Loucy (cell line): ENCODE measurements at regions not wholly inside any gene's neighbourhood (a gene's known extent, or its start where the extent isn't known, plus 50 kb on each side); places are given as distances from the start of the nearest gene placed in this dataset.

Experiments
- H2AFZ ChIP-seq: fragments of 200-600 bp; sonication (generic); 2 replicates; pipeline ENCODE4 v1.6.0; 2016; ENCODE audit warnings: antibody characterized with exemption, mild to moderate bottlenecking, low read length, moderate library complexity
- H3F3A ChIP-seq: fragments of 200-600 bp; 2 replicates; pipeline ENCODE4 v1.6.0; 2016; ENCODE audit warnings: antibody characterized with exemption, low read depth, mild to moderate bottlenecking
- H3K27me3 ChIP-seq: fragments of 200-600 bp; sonication (generic); 2 replicates; pipeline ENCODE4 v1.6.1; 2014; ENCODE audit warnings: low read length, mild to moderate bottlenecking; ENCODE audit not compliant: insufficient read depth, poor library complexity, severe bottlenecking
- H3K36me3 ChIP-seq: fragments of 200-600 bp; sonication (generic); 2 replicates; pipeline ENCODE4 v1.6.1; 2016; ENCODE audit warnings: low read length; ENCODE audit not compliant: insufficient read depth
- H3K4me1 ChIP-seq: fragments of 200-600 bp; sonication (generic); 2 replicates; pipeline ENCODE4 v1.5.1; 2014; ENCODE audit warnings: low read length, mild to moderate bottlenecking; ENCODE audit not compliant: insufficient read depth, poor library complexity, severe bottlenecking
- H3K4me2 ChIP-seq: fragments of 200-600 bp; sonication (generic); 2 replicates; pipeline ENCODE4 v1.6.0; 2014; ENCODE audit warnings: antibody characterized with exemption, low read length, low read depth, mild to moderate bottlenecking; ENCODE audit not compliant: poor library complexity, severe bottlenecking
- H3K4me3 ChIP-seq: fragments of 200-600 bp; sonication (generic); 2 replicates; pipeline ENCODE4 v1.5.1; 2014; ENCODE audit warnings: low read length, mild to moderate bottlenecking, mixed read lengths; ENCODE audit not compliant: poor library complexity, severe bottlenecking
- H3K79me2 ChIP-seq: fragments of 200-600 bp; sonication (generic); 2 replicates; pipeline ENCODE4 v1.6.1; 2014; ENCODE audit warnings: low read length; ENCODE audit not compliant: insufficient read depth
- H3K9ac ChIP-seq: fragments of 200-600 bp; sonication (generic); 2 replicates; pipeline ENCODE4 v1.6.0; 2014; ENCODE audit warnings: mild to moderate bottlenecking, low read depth, low read length, moderate library complexity; ENCODE audit not compliant: poor library complexity, severe bottlenecking
- H3K9me2 ChIP-seq: fragments of 200-600 bp; sonication (generic); replicated peaks from 2 replicates; pipeline ENCODE4 v1.6.1; 2016; ENCODE audit warnings: low read depth, low read length, mixed read lengths
- H3K9me3 ChIP-seq: fragments of 200-600 bp; sonication (generic); 2 replicates; pipeline ENCODE4 v1.6.1; 2014; ENCODE audit warnings: mild to moderate bottlenecking, antibody characterized with exemption, low read length, low read depth; ENCODE audit not compliant: insufficient read depth
- H4K20me1 ChIP-seq: fragments of 200-600 bp; sonication (generic); 2 replicates; pipeline ENCODE4 v1.6.0; 2014; ENCODE audit warnings: antibody characterized with exemption, low read length, mild to moderate bottlenecking; ENCODE audit not compliant: insufficient read depth, poor library complexity, severe bottlenecking
- EZH2phosphoT487 ChIP-seq: fragments of 200-600 bp; IDR thresholded peaks from 2 replicates; pipeline ENCODE4 v1.6.1; 2018; ENCODE audit warnings: antibody characterized with exemption, mild to moderate bottlenecking, moderate library complexity, borderline replicate concordance
- TF ChIP-seq, protein P1 (sequence below): fragments of 200-600 bp; sonication (generic); conservative IDR thresholded peaks from 2 replicates; pipeline ENCODE4 v1.5.1; 2014; ENCODE audit warnings: mild to moderate bottlenecking, antibody characterized with exemption, low read length

DNA sequence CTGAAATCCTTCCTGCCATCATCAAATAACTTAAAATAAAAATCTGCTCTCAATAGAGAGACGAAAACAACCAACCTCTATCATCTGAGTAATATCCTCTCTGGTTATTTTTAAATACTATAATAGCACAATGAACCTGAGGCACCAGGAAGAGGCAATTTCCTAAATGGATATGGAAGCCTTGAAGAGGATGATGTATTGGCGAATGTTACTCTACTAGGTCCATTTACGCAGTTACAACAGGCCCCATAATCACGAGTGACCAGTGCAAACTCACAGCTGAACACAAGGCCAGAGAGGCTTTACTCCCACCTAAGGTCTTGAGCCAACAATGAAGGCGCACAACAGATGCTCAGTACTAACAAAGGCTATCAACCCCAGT is 678.8 kb upstream of the NR3C2 start:
- no peaks in the 10 kb centered on the region for H3K9me3 ChIP-seq
- no peaks in the 10 kb centered on the region for H3K4me1 ChIP-seq

DNA sequence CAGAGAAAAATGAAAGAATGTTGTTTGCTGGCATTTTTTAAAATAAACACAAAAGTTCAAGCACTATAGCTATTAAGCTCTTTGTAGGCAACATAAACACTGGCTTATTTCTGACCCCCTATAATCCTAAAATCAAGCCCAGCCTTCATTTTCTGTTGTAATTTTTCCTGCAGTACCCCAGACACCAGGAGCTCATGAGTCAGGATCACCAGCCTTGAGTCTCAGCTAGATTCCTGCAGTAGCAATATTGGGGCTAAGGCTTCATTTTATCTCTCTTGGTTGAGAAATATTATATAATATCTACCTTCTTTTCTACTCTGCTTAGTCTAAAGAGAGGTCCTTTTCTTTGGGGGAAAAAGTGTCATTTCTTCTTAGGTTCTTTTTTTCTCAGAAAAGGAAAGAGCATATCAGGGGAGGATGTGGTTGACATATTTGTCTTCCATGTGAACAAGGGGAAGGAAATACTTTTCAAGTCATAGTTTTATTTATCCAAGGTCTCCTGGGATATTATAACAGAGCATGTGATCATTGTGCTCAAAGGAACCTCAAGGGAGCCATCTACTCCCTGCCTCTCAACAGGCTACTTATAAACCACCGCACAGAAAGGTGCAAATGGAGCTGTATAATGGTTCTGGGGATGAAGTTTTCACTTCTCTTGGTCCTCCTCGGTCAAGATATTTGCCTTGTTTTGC is 678.3 kb upstream of the NR3C2 start:
- H3K4me2 ChIP-seq, result no peak overlapping the region

More for the DNA sequence above, 678.8 kb upstream of the NR3C2 start:
- Histone ChIP-seq H3K36me3 (no peaks in the 10 kb centered on the region), H4K20me1 (no peaks in the 10 kb centered on the region), H3F3A (no peaks in the 10 kb centered on the region), H3K79me2 (no peaks in the 10 kb centered on the region), H3K4me2 (no peak overlapping the region), H3K9me2 (no peaks in the 10 kb centered on the region), H3K27me3 (no peaks in the 10 kb centered on the region), H2AFZ (no peak overlapping the region), H3K4me3 (no peak overlapping the region), H3K9ac (no peak overlapping the region)
- TF ChIP-seq, protein P1, sequence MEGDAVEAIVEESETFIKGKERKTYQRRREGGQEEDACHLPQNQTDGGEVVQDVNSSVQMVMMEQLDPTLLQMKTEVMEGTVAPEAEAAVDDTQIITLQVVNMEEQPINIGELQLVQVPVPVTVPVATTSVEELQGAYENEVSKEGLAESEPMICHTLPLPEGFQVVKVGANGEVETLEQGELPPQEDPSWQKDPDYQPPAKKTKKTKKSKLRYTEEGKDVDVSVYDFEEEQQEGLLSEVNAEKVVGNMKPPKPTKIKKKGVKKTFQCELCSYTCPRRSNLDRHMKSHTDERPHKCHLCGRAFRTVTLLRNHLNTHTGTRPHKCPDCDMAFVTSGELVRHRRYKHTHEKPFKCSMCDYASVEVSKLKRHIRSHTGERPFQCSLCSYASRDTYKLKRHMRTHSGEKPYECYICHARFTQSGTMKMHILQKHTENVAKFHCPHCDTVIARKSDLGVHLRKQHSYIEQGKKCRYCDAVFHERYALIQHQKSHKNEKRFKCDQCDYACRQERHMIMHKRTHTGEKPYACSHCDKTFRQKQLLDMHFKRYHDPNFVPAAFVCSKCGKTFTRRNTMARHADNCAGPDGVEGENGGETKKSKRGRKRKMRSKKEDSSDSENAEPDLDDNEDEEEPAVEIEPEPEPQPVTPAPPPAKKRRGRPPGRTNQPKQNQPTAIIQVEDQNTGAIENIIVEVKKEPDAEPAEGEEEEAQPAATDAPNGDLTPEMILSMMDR, result no peak
- no peak for TF ChIP-seq EZH2phosphoT487

DNA sequence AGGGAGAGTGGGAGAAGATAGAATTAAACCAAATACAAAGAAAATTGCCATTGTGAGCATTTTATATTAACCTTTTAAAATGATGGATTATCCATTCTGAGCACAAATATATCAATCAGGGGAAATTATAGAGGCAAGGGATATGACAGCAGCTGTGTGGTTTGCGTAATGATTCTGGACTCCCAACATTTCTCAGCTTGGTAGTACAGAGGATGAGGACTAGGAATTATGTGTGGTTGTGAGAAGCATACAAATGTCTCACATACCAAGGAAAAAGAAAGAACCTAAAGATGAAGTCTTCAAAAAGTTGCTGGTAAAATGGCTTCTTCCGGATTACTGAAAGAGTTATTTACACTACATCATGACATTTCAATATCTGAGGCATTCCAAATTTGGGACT is 674.6 kb upstream of the NR3C2 start:
- H3K4me1 ChIP-seq, result no peaks in the 10 kb centered on the region
- H3K9ac ChIP-seq, result no peak overlapping the region
- H3K36me3 ChIP-seq, result no peaks in the 10 kb centered on the region
- H3K9me3 ChIP-seq, result no peaks in the 10 kb centered on the region
- no peak overlapping the region for H2AFZ ChIP-seq
- no peak for TF ChIP-seq EZH2phosphoT487
- TF ChIP-seq, protein P1, result no peak
- no peaks in the 10 kb centered on the region for H3K27me3 ChIP-seq
- H3F3A ChIP-seq, result no peaks in the 10 kb centered on the region
- H3K9me2 ChIP-seq, result no peaks in the 10 kb centered on the region
- H3K4me2 ChIP-seq, result no peak overlapping the region
- H3K79me2 ChIP-seq, result no peaks in the 10 kb centered on the region
- H4K20me1 ChIP-seq, result no peaks in the 10 kb centered on the region
- H3K4me3 ChIP-seq, result no peak overlapping the region

More for the DNA sequence above, 678.3 kb upstream of the NR3C2 start:
- H3K4me3 ChIP-seq, result no peak overlapping the region
- no peaks in the 10 kb centered on the region for H3K79me2 ChIP-seq
- no peaks in the 10 kb centered on the region for H3K27me3 ChIP-seq
- H3K4me1 ChIP-seq, result no peaks in the 10 kb centered on the region
- no peaks in the 10 kb centered on the region for H3K9me2 ChIP-seq
- no peaks in the 10 kb centered on the region for H4K20me1 ChIP-seq
- H3K36me3 ChIP-seq, result no peaks in the 10 kb centered on the region
- no peak for TF ChIP-seq EZH2phosphoT487
- TF ChIP-seq, protein P1, result no peak
- H3F3A ChIP-seq, result no peaks in the 10 kb centered on the region
- no peak overlapping the region for H2AFZ ChIP-seq
- no peak overlapping the region for H3K9ac ChIP-seq
- no peaks in the 10 kb centered on the region for H3K9me3 ChIP-seq
